ENCODE measurements at regions not wholly inside any gene's neighbourhood (a gene's known extent, or its start where the extent isn't known, plus 50 kb on each side); places are given as distances from the start of the nearest gene placed in this dataset.

- no peak for DNase-seq (ENCODE audit: low read depth in 2 of 3, low spot score in 2 of 3)
These were observed 414.5 kb downstream of the HTR7 start for GRCh38 chr10:90443342-90443741.

- no peak for DNase-seq (ENCODE audit: low read depth in 2 of 3, low spot score in 2 of 3)
These were observed 410.0 kb downstream of the HTR7 start for GRCh38 chr10:90447831-90448230.

- no peak for DNase-seq (ENCODE audit: low read depth in 2 of 3, low spot score in 2 of 3)
These were observed 407.0 kb downstream of the HTR7 start for GRCh38 chr10:90450797-90451196.

GRCh38 chr10:90451283-90451682 is 406.6 kb downstream of the HTR7 start:
- DNase-seq (ENCODE audit: low read depth in 2 of 3, low spot score in 2 of 3), result no peak

GRCh38 chr10:90458054-90458453 is 399.8 kb downstream of the HTR7 start:
- no peak for DNase-seq (ENCODE audit: low read depth in 2 of 3, low spot score in 2 of 3)

- no peak for DNase-seq (ENCODE audit: low read depth in 2 of 3, low spot score in 2 of 3)
These were observed 399.3 kb downstream of the HTR7 start for GRCh38 chr10:90458571-90458970.

GRCh38 chr10:90461437-90462155 is 396.2 kb downstream of the HTR7 start:
- DNase-seq (ENCODE audit: low read depth in 2 of 3, low spot score in 2 of 3), result no peak

GRCh38 chr10:90462749-90463470 is 394.9 kb downstream of the HTR7 start:
- DNase-seq (ENCODE audit: low read depth in 2 of 3, low spot score in 2 of 3), result no peak

GRCh38 chr10:90464329-90464728 is 393.5 kb downstream of the HTR7 start:
- no peak for DNase-seq (ENCODE audit: low read depth in 2 of 3, low spot score in 2 of 3)

- DNase-seq (ENCODE audit: low read depth in 2 of 3, low spot score in 2 of 3), result no peak
These were observed 386.9 kb downstream of the HTR7 start for GRCh38 chr10:90470966-90471365.

GRCh38 chr10:90480466-90480865 is 377.4 kb downstream of the HTR7 start:
- DNase-seq (ENCODE audit: low read depth in 2 of 3, low spot score in 2 of 3), result no peak

- DNase-seq (ENCODE audit: low read depth in 2 of 3, low spot score in 2 of 3), result no peak
These were observed 376.4 kb downstream of the HTR7 start for GRCh38 chr10:90481326-90481923.

GRCh38 chr10:90484518-90484917 is 373.3 kb downstream of the HTR7 start:
- DNase-seq (ENCODE audit: low read depth in 2 of 3, low spot score in 2 of 3), result no peak

- no peak for DNase-seq (ENCODE audit: low read depth in 2 of 3, low spot score in 2 of 3)
These were observed 363.7 kb downstream of the HTR7 start for GRCh38 chr10:90494183-90494582.

- DNase-seq (ENCODE audit: low read depth in 2 of 3, low spot score in 2 of 3), result no peak
These were observed 353.7 kb downstream of the HTR7 start for GRCh38 chr10:90504172-90504571.

- no peak for DNase-seq (ENCODE audit: low read depth in 2 of 3, low spot score in 2 of 3)
These were observed 331.1 kb downstream of the HTR7 start for GRCh38 chr10:90526721-90527120.

- DNase-seq (ENCODE audit: low read depth in 2 of 3, low spot score in 2 of 3), result no peak
These were observed 327.3 kb downstream of the HTR7 start for GRCh38 chr10:90530521-90530920.

- no peak for DNase-seq (ENCODE audit: low read depth in 2 of 3, low spot score in 2 of 3)
These were observed 300.5 kb downstream of the HTR7 start for GRCh38 chr10:90557385-90557784.

- DNase-seq (ENCODE audit: low read depth in 2 of 3, low spot score in 2 of 3), result no peak
These were observed 297.5 kb downstream of the HTR7 start for GRCh38 chr10:90560331-90560730.

GRCh38 chr10:90561666-90562065 is 296.2 kb downstream of the HTR7 start:
- no peak for DNase-seq (ENCODE audit: low read depth in 2 of 3, low spot score in 2 of 3)

- DNase-seq (ENCODE audit: low read depth in 2 of 3, low spot score in 2 of 3), result no peak
These were observed 286.2 kb downstream of the HTR7 start for GRCh38 chr10:90571481-90572258.

All from hematopoietic multipotent progenitor cell (in vitro differentiated cells).